ENCODE measurements at regions not wholly inside any gene's neighbourhood (a gene's known extent, or its start where the extent isn't known, plus 50 kb on each side); places are given as distances from the start of the nearest gene placed in this dataset.
A peak's percentile ranks its signal among the peaks of the same experiment; 100 is the strongest.

DNA sequence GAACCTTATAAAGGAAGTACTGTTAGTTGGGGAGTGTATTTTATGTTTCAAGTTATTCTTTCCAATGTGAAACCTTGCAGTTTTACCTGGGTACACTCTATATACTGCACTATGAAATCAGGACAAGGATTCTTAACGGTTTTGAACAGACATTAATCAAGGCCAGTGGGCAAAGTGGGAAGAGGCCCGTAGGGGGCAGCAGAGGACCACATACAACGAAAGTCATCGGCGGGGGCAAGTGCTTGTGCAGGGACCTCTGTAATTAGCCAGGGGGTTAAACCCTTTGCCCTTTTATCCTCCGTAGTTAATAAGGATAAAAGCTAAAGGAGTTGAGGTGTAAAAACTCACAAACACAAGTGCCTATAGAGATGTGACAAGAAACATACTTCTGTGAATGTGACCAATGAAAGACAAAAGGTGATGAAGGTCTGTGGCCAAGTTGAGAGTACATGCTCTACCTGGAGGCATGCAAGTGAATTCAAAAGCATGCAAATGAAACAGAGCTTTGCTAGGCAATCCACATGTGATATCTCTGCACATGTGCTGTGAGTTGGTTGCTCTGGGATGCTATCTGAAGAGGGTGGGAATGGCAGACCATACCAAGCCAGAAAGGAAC lies 392.7 kb upstream of the MAN1A1 start:
- H3K79me2 ChIP-seq (ENCODE audit: insufficient read depth) = no peaks in the 10 kb centered on the region
- H3K27me3 ChIP-seq (replicated peaks; ENCODE audit: insufficient read depth) = no peaks in the 10 kb centered on the region
- H3K4me3 ChIP-seq = no peak overlapping the region
- H3K9me2 ChIP-seq (ENCODE audit: insufficient read depth) = no peaks in the 10 kb centered on the region
- no peaks in the 10 kb centered on the region for H3K9me3 ChIP-seq (ENCODE audit: low read depth)
- H3K27ac ChIP-seq = no peak overlapping the region
- 4 to 5% methylated on average over 6 of the region's 6 CpGs for WGBS, 2 experiments (ENCODE audit: low coverage in 1 of 2, low lambda C conversion rate in 2 of 2, missing lambda C conversion rate in 2 of 2)
- in situ Hi-C loops (cut with MboI) = no loop called here
- H3K4me2 ChIP-seq (ENCODE audit: unreplicated experiment) = no peak overlapping the region
- TF ChIP-seq EZH2phosphoT487 (IDR thresholded peaks at IDR 0.05; ENCODE audit: insufficient read depth, low read depth) (no peak), EZH2 (IDR thresholded peaks at IDR 0.05; ENCODE audit: insufficient read depth, poor library complexity, severe bottlenecking) (no peak)
- H2AFZ ChIP-seq = no peak overlapping the region
- no peaks in the 10 kb centered on the region for H3F3A ChIP-seq (ENCODE audit: insufficient read depth)
- H3K36me3 ChIP-seq (ENCODE audit: low read depth) = no peaks in the 10 kb centered on the region
- no peak overlapping the region for H3K9ac ChIP-seq
- no peaks in the 10 kb centered on the region for H3K4me1 ChIP-seq (ENCODE audit: insufficient read depth)
- no peaks in the 10 kb centered on the region for H4K20me1 ChIP-seq (ENCODE audit: insufficient read depth)
- DNase-seq = peak; percentile 70

DNA sequence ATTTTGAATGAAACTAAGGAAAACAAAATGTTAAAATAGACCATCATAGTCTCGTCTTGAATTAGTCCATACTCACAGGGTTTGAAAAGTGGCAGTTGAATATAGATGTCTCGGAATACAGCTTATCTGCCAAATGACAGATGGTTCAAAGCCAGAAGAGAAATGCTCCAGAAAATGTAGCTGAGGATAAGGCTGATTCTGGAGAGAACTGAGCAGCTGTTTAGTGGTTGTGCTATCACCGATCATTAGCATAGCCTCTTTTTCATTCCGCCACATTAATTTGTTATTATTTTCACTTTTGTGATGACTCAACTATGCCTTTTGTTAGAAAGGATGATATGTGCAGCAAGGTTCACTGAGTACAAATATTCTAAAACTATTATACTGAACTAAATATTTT lies 390.2 kb upstream of the MAN1A1 start:
- Histone ChIP-seq H3K9me3 (ENCODE audit: low read depth) (no peaks in the 10 kb centered on the region), H3K36me3 (ENCODE audit: low read depth) (no peaks in the 10 kb centered on the region), H3K4me1 (ENCODE audit: insufficient read depth) (no peaks in the 10 kb centered on the region), H3K79me2 (ENCODE audit: insufficient read depth) (no peaks in the 10 kb centered on the region), H3K9ac (no peak overlapping the region), H3K27ac (no peak overlapping the region), H4K20me1 (ENCODE audit: insufficient read depth) (no peaks in the 10 kb centered on the region), H3F3A (ENCODE audit: insufficient read depth) (no peaks in the 10 kb centered on the region), H2AFZ (no peak overlapping the region), H3K4me3 (no peak overlapping the region), H3K9me2 (ENCODE audit: insufficient read depth) (no peaks in the 10 kb centered on the region), H3K4me2 (ENCODE audit: unreplicated experiment) (no peak overlapping the region), H3K27me3 (replicated peaks; ENCODE audit: insufficient read depth) (no peaks in the 10 kb centered on the region)
- in situ Hi-C loops (cut with MboI) = no loop called here
- DNase-seq = no peak
- 50 to 60% methylated on average over 4 of the region's 4 CpGs for WGBS, 2 experiments (ENCODE audit: low coverage in 1 of 2, low lambda C conversion rate in 2 of 2, missing lambda C conversion rate in 2 of 2)
- TF ChIP-seq EZH2phosphoT487 (IDR thresholded peaks at IDR 0.05; ENCODE audit: insufficient read depth, low read depth) (no peak), EZH2 (IDR thresholded peaks at IDR 0.05; ENCODE audit: insufficient read depth, poor library complexity, severe bottlenecking) (no peak)

DNA sequence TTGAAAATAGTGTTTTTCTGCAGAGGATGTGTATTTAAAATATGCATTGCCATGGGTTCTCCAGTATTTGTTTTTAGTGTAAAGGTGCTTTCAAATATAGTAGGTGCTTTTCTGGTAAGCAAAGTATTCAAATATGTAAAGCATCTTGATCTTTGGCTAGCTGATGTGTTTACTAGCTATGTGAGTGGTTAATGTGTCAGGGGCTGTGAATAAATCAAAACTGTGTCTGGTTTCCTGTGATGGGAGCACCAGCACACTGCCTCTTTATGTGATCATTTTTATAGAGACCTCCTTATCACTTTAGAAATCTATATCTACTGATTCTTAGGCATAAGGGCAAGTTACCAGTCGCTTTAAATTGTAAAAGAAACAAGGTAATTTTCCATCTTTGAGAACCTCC lies 388.9 kb upstream of the MAN1A1 start:
- no peaks in the 10 kb centered on the region for H3K9me2 ChIP-seq (ENCODE audit: insufficient read depth)
- H3K9me3 ChIP-seq (ENCODE audit: low read depth) = no peaks in the 10 kb centered on the region
- no peak overlapping the region for H3K4me2 ChIP-seq (ENCODE audit: unreplicated experiment)
- WGBS, 2 experiments (ENCODE audit: low coverage in 1 of 2, low lambda C conversion rate in 2 of 2, missing lambda C conversion rate in 2 of 2) = 58 to 76% methylated on average over 1 of the region's 1 CpG
- in situ Hi-C loops (cut with MboI) = no loop called here
- no peak for DNase-seq
- H3K27me3 ChIP-seq (replicated peaks; ENCODE audit: insufficient read depth) = no peaks in the 10 kb centered on the region
- no peak overlapping the region for H2AFZ ChIP-seq
- no peak for TF ChIP-seq EZH2phosphoT487 (IDR thresholded peaks at IDR 0.05; ENCODE audit: insufficient read depth, low read depth)
- no peak for TF ChIP-seq EZH2 (IDR thresholded peaks at IDR 0.05; ENCODE audit: insufficient read depth, poor library complexity, severe bottlenecking)
- H4K20me1 ChIP-seq (ENCODE audit: insufficient read depth) = no peaks in the 10 kb centered on the region
- no peak overlapping the region for H3K9ac ChIP-seq
- H3K36me3 ChIP-seq (ENCODE audit: low read depth) = no peaks in the 10 kb centered on the region
- no peak overlapping the region for H3K27ac ChIP-seq
- H3K4me1 ChIP-seq (ENCODE audit: insufficient read depth) = no peaks in the 10 kb centered on the region
- no peaks in the 10 kb centered on the region for H3F3A ChIP-seq (ENCODE audit: insufficient read depth)
- no peaks in the 10 kb centered on the region for H3K79me2 ChIP-seq (ENCODE audit: insufficient read depth)
- H3K4me3 ChIP-seq = no peak overlapping the region

DNA sequence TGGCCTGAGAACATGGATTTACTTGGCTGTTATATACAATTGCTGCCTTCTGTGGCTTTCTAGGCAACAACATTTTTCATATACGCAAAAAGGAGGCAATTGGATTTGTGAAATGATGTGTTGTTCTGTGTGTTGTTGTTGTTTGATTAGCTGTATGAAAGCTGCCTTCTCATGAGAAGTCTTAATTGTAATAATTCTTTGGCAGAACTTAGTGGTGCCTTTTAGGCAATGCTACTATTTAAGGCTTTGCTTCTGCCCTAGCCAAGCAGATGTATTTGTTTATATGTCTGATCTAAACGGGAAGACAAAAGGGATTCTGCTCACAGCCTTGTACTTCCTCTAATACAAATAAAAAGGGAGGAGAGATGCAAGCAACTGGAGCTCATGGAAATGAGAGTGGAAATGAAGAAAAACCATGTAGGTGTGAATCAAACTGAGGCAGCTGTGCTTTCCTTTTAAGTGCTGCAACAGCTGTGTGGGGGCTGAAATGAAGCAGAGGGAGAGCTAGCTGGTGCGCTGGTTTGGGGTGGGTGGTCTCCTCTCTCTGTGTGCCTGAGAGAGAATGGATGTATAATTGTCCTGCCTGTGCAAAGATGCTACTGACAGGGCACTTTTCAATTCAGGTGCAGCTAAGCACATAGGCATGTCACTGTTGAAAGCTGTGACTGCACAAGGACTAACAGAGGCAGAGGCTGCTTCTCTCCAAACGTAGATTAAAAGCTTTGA lies 386.9 kb upstream of the MAN1A1 start:
- Histone ChIP-seq H3K4me1 (ENCODE audit: insufficient read depth) (no peaks in the 10 kb centered on the region), H3K9me2 (ENCODE audit: insufficient read depth) (no peaks in the 10 kb centered on the region), H3K4me3 (no peak overlapping the region), H3K36me3 (ENCODE audit: low read depth) (no peaks in the 10 kb centered on the region), H3F3A (ENCODE audit: insufficient read depth) (no peaks in the 10 kb centered on the region), H3K9me3 (ENCODE audit: low read depth) (no peaks in the 10 kb centered on the region), H4K20me1 (ENCODE audit: insufficient read depth) (no peaks in the 10 kb centered on the region), H3K27ac (no peak overlapping the region), H3K27me3 (replicated peaks; ENCODE audit: insufficient read depth) (no peaks in the 10 kb centered on the region), H3K9ac (no peak overlapping the region), H2AFZ (no peak overlapping the region), H3K79me2 (ENCODE audit: insufficient read depth) (no peaks in the 10 kb centered on the region), H3K4me2 (ENCODE audit: unreplicated experiment) (no peak overlapping the region)
- 45 to 56% methylated on average over 4 of the region's 4 CpGs for WGBS, 2 experiments (ENCODE audit: low coverage in 1 of 2, low lambda C conversion rate in 2 of 2, missing lambda C conversion rate in 2 of 2)
- DNase-seq = no peak
- in situ Hi-C loops (cut with MboI) = no loop called here
- TF ChIP-seq EZH2 (IDR thresholded peaks at IDR 0.05; ENCODE audit: insufficient read depth, poor library complexity, severe bottlenecking) (no peak), EZH2phosphoT487 (IDR thresholded peaks at IDR 0.05; ENCODE audit: insufficient read depth, low read depth) (no peak)
